GM19372 (cell line): ENCODE measurements at regions not wholly inside any gene's neighbourhood (a gene's known extent, or its start where the extent isn't known, plus 50 kb on each side); places are given as distances from the start of the nearest gene placed in this dataset.

Experiments used
- ATAC-seq: cut with Tn5 transposase; IDR thresholded peaks from one replicate; pipeline ENCODE4 v1.9.1; 2021; ENCODE audit warnings: mild to moderate bottlenecking, low read depth, moderate library complexity; ENCODE audit not compliant: unreplicated experiment

GRCh38 chr6:45715508-45715803 is 300.2 kb downstream of the CLIC5 start:
- no peak for ATAC-seq

DNA sequence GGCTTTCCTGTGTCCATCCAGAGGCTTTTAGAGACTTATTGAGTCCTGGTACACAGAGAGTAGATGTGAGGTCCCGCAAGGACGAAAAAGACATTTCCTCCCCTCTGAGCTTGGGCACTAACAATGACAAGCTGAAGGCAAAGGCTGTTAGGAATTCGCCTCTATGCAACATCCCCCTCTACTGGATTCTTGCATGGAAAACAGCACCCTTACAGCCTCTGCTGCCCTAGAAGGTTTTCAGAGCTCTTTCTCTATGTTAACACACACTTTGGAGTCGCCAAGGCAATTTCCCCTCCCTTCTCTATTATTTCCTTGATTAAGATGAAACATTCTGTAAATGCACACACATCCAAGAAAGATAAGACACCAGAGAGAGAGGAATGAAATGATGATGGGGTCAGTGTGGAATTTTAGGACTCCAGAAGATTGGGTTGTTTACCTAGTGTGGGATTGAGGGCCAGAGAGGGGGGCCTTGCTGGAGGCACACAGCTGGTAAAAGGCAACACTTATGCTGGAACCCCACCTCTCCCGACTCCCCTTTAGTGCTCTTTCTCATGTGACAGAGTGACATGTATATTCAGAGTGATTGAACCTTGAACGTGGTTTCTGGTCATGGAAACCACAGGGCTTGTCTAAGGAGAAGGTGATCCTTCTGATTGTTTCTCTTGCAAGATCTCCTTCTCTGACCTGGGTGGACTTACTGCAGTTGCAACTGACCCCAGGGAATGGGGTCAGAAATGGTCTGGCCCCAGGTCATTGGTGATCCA is 300.7 kb downstream of the CLIC5 start:
- ATAC-seq: no peak

- ATAC-seq: no peak
Observed at GRCh38 chr6:45714006-45714730, 301.5 kb downstream of the CLIC5 start.
